22Rv1 (cell line): ENCODE measurements at regions not wholly inside any gene's neighbourhood (a gene's known extent, or its start where the extent isn't known, plus 50 kb on each side); places are given as distances from the start of the nearest gene placed in this dataset.

ENCODE experiments used
- H3K27ac ChIP-seq: fragments of 450-650 bp; 2 replicates; pipeline ENCODE4 v1.5.1; 2017
- CTCF ChIP-seq: fragments of 450-650 bp; IDR thresholded peaks from 2 replicates; pipeline ENCODE4 v1.5.1; 2017; ENCODE audit warnings: mild to moderate bottlenecking
- ZFX ChIP-seq: fragments of 450-650 bp; IDR thresholded peaks from 2 replicates; pipeline ENCODE4 v1.6.1; 2017; ENCODE audit warnings: antibody characterized with exemption, borderline replicate concordance

- TF ChIP-seq CTCF (no peak), ZFX (no peak)
- no peak overlapping the region for H3K27ac ChIP-seq
Measured at GRCh38 chr6:4296552-4296951, 161.2 kb upstream of the ECI2 start.

GRCh38 chr6:4295783-4296155 lies 160.4 kb upstream of the ECI2 start:
- no peak for TF ChIP-seq CTCF
- TF ChIP-seq ZFX: no peak
- H3K27ac ChIP-seq: no peak overlapping the region

GRCh38 chr6:4295058-4295782 lies 159.8 kb upstream of the ECI2 start:
- no peak overlapping the region for H3K27ac ChIP-seq
- TF ChIP-seq ZFX (no peak), CTCF (no peak)

- no peak for TF ChIP-seq ZFX
- no peak for TF ChIP-seq CTCF
- no peak overlapping the region for H3K27ac ChIP-seq
Measured at GRCh38 chr6:4294636-4295035, 159.3 kb upstream of the ECI2 start.

- no peak overlapping the region for H3K27ac ChIP-seq
- TF ChIP-seq ZFX: no peak
- TF ChIP-seq CTCF: no peak
Measured at GRCh38 chr6:4291453-4292403, 156.4 kb upstream of the ECI2 start.

- no peak for TF ChIP-seq CTCF
- no peak for TF ChIP-seq ZFX
- H3K27ac ChIP-seq: no peak overlapping the region
Measured at GRCh38 chr6:4289770-4290320, 154.5 kb upstream of the ECI2 start.

- H3K27ac ChIP-seq: no peak overlapping the region
- no peak for TF ChIP-seq ZFX
Measured at GRCh38 chr6:4287811-4288244, 152.5 kb upstream of the ECI2 start.
